ENCODE measurements at regions not wholly inside any gene's neighbourhood (a gene's known extent, or its start where the extent isn't known, plus 50 kb on each side); places are given as distances from the start of the nearest gene placed in this dataset.

DNA sequence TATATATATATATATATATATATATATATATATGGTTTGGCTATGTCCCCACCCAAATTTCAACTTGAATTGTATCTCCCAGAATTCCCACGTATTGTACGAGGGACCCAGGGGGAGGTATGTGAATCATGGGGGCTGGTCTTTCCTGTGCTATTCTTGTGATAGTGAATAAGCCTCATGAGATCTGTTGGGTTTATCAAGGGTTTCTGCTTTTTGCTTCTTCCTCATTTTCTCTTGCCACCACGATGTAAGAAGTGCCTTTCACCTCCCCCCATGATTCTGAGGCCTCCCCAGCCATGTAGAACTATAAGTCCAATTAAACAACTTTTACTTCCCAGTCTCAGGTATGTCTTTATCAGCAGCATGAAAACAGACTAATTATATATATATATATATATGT, 52.3 kb upstream of the ADAMTS2 start:
- TF ChIP-seq, protein P1, sequence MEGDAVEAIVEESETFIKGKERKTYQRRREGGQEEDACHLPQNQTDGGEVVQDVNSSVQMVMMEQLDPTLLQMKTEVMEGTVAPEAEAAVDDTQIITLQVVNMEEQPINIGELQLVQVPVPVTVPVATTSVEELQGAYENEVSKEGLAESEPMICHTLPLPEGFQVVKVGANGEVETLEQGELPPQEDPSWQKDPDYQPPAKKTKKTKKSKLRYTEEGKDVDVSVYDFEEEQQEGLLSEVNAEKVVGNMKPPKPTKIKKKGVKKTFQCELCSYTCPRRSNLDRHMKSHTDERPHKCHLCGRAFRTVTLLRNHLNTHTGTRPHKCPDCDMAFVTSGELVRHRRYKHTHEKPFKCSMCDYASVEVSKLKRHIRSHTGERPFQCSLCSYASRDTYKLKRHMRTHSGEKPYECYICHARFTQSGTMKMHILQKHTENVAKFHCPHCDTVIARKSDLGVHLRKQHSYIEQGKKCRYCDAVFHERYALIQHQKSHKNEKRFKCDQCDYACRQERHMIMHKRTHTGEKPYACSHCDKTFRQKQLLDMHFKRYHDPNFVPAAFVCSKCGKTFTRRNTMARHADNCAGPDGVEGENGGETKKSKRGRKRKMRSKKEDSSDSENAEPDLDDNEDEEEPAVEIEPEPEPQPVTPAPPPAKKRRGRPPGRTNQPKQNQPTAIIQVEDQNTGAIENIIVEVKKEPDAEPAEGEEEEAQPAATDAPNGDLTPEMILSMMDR (IDR thresholded peaks at IDR 0.05) = no peak
- TF ChIP-seq POLR2A (IDR thresholded peaks at IDR 0.05) (no peak), POLR2AphosphoS5 (IDR thresholded peaks at IDR 0.05) (no peak)

Measured in stomach (tissue), 4 donors.